GM12891 (cell line): ENCODE measurements at regions not wholly inside any gene's neighbourhood (a gene's known extent, or its start where the extent isn't known, plus 50 kb on each side); places are given as distances from the start of the nearest gene placed in this dataset.
"Not testable (repeated sequence)": the region's sequence is repeated elsewhere in the genome, so short reads cannot be mapped to it uniquely, and the experiment has no call there.

Experiments
- DNase-seq: peaks from one replicate; pipeline ENCODE4 v3.0.0; 2011; ENCODE audit warnings: low spot score; ENCODE audit not compliant: insufficient read length
- FAIRE-seq: peaks from 2 replicates; lab custom pipeline; 2011; peaks lifted over from hg19 to GRCh38; lab: Jason Lieb, UNC
- PAX5 ChIP-seq: IDR thresholded peaks from 2 replicates; pipeline ENCODE4 v1.6.1; 2011; ENCODE audit warnings: low read length, moderate library complexity, mild to moderate bottlenecking; ENCODE audit not compliant: insufficient read depth, severe bottlenecking
- POLR2A ChIP-seq: IDR thresholded peaks from 2 replicates; pipeline ENCODE4 v1.6.1; 2011; ENCODE audit warnings: low read depth, low read length, control low read depth
- POLR2AphosphoS5 ChIP-seq: IDR thresholded peaks from 2 replicates; pipeline ENCODE4 v1.6.1; 2011; ENCODE audit warnings: low read depth, low read length, control low read depth
- POU2F2 ChIP-seq: IDR thresholded peaks from 2 replicates; pipeline ENCODE4 v1.6.1; 2011; ENCODE audit warnings: low read depth, mild to moderate bottlenecking, control low read depth, low read length, moderate library complexity
- SPI1 ChIP-seq: IDR thresholded peaks from 2 replicates; pipeline ENCODE4 v1.6.1; 2011; ENCODE audit warnings: low read depth, low read length, control low read depth
- TAF1 ChIP-seq: IDR thresholded peaks from 2 replicates; pipeline ENCODE4 v1.6.1; 2011; ENCODE audit warnings: low read depth, low read length, control low read depth

- FAIRE-seq: no peak
- no peak for DNase-seq
- TF ChIP-seq POLR2AphosphoS5: no peak
- TF ChIP-seq POU2F2: no peak
- no peak for TF ChIP-seq SPI1
- TF ChIP-seq POLR2A: no peak
- TF ChIP-seq TAF1: no peak
- no peak for TF ChIP-seq PAX5
These were observed 109.2 kb downstream of the BASP1 start for GRCh38 chr5:17326600-17327037.

DNA sequence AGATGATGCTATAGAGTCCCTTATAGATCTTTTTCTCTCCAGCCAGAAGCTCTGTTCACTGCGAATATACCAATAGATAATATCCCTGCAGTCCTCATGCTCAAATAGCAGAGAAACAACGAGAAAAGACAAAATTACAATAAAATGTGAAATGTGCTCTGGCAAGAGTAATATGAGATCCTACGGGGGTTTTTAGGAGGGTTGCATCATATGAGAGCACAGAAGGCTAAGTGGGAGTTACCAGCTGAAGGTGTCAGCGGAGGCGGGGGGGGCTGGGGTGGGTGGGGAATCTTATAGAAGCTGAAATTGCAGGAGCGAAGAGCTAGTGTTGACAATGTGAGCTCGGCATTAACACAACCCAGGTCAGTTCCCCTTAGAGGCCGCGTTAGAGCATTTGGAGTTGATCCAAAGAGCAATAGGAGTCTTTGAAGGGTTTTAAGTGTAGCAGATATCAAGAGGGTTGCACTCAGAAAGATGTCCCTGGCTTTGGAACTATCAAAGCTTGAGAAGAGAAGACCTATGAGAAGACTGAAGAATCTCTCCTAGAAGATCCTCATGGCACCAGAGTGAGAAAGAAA is 109.7 kb downstream of the BASP1 start:
- TF ChIP-seq POU2F2: no peak
- no peak for TF ChIP-seq POLR2AphosphoS5
- no peak for TF ChIP-seq TAF1
- no peak for TF ChIP-seq PAX5
- DNase-seq: no peak
- no peak for FAIRE-seq

- no peak for TF ChIP-seq PAX5
- FAIRE-seq (no peak), DNase-seq (no peak)
These were observed 112.1 kb downstream of the BASP1 start for GRCh38 chr5:17329571-17329970.

GRCh38 chr5:17330386-17330785 is 113.0 kb downstream of the BASP1 start:
- TF ChIP-seq SPI1: no peak
- TF ChIP-seq POLR2AphosphoS5: no peak
- TF ChIP-seq TAF1: no peak
- no peak for TF ChIP-seq POU2F2
- TF ChIP-seq PAX5: no peak
- FAIRE-seq: no peak
- DNase-seq: no peak

DNA sequence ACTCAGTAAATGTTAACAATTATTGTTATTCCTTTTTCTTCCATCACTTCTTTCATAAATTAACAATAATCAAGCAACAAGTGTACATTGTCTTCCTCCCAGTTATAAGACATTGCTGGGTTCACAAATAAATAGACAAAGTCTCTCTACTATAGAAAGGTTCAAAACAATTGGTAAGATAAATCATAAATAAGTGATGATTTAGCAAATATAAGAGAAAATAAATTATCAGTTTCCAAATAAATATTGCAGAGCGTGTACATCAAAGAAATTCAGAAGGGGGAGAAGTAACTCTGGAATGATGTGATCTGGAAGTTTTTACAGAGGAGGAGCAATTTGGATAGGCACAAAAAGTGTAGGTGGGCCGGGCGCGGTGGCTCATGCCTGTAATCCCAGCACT is 114.2 kb downstream of the BASP1 start:
- TF ChIP-seq POLR2AphosphoS5 (no peak), SPI1 (no peak), PAX5 (no peak), TAF1 (no peak), POU2F2 (no peak)
- DNase-seq (no peak), FAIRE-seq (no peak)

GRCh38 chr5:17333755-17334154 is 116.3 kb downstream of the BASP1 start:
- FAIRE-seq (no peak), DNase-seq (no peak)
- TF ChIP-seq POU2F2 (no peak), POLR2A (no peak), POLR2AphosphoS5 (no peak)

DNA sequence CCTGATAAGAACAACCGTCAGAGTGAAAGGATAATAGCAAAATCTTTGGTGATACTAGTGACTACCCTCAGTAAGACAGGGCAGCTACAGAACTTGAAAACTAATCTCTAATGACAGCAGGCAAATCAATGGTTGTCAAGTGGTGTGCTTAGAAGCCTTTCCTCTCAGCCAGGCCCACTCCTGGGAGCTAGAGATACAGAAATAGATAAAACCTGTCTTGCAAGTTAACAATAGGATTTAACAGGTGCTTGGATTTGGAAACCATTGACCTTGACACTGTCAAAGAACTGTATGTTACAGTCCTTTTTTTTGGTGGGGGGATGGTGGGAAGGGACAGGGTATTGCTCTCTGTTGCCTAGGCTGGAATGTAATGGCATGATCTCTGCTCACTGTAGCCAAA is 118.6 kb downstream of the BASP1 start:
- DNase-seq (no peak), FAIRE-seq (no peak)
- TF ChIP-seq POLR2AphosphoS5 (no peak), POU2F2 (no peak), SPI1 (no peak), TAF1 (no peak), PAX5 (no peak), POLR2A (no peak)

DNA sequence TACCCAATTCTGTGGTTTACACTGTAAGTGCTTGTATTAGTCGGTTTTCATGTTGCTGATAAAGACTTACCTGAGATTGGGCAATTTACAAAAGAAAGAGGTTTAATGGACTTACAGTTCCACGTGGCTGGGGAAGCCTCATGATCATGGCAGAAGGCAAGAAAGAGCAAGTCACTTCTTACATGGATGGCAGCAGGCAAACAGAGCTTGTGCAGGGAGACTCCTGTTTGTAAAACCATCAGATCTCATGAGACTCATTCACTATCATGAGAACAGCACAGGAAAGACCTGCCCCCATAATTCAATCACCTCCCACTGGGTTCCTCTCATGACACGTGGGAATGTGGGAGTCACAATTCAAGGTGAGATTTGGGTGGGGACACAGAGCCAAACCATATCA is 119.3 kb downstream of the BASP1 start:
- not testable (repeated sequence) for DNase-seq, FAIRE-seq

GRCh38 chr5:17339841-17340240 is 122.4 kb downstream of the BASP1 start:
- FAIRE-seq: no peak
- no peak for DNase-seq
- TF ChIP-seq POU2F2 (no peak), TAF1 (no peak), PAX5 (no peak), SPI1 (no peak), POLR2A (no peak), POLR2AphosphoS5 (no peak)

- TF ChIP-seq POU2F2 (no peak), POLR2AphosphoS5 (no peak), POLR2A (no peak), PAX5 (no peak), SPI1 (no peak)
- FAIRE-seq: no peak
- no peak for DNase-seq
These were observed 122.9 kb downstream of the BASP1 start for GRCh38 chr5:17340379-17340778.

- FAIRE-seq: no peak
- no peak for DNase-seq
- no peak for TF ChIP-seq PAX5
- TF ChIP-seq POLR2A: no peak
- no peak for TF ChIP-seq TAF1
- TF ChIP-seq POLR2AphosphoS5: no peak
- TF ChIP-seq POU2F2: no peak
- no peak for TF ChIP-seq SPI1
These were observed 123.4 kb downstream of the BASP1 start for GRCh38 chr5:17340819-17341218.

- TF ChIP-seq PAX5 (no peak), TAF1 (no peak), SPI1 (no peak), POLR2A (no peak), POU2F2 (no peak), POLR2AphosphoS5 (no peak)
- FAIRE-seq (peak; percentile 16), DNase-seq (peak; percentile 13)
These were observed 126.2 kb downstream of the BASP1 start for GRCh38 chr5:17343675-17344074.
